GM23338 (cell line): ENCODE measurements at regions not wholly inside any gene's neighbourhood (a gene's known extent, or its start where the extent isn't known, plus 50 kb on each side); places are given as distances from the start of the nearest gene placed in this dataset.

Source experiments
- ATAC-seq: fragments of 200-7000 bp; cut with Tn5 transposase; 3 replicates; pipeline ENCODE4 v1.9.1; 2020
- DNase-seq: peaks from one replicate; pipeline ENCODE4 v3.0.0-alpha.2; 2015; ENCODE audit warnings: low spot score
- H2AFZ ChIP-seq: fragments of 200-600 bp; sonication (generic); 2 replicates; pipeline ENCODE4 v1.8.0; 2016; ENCODE audit warnings: antibody characterized with exemption, mild to moderate bottlenecking, moderate library complexity
- H3F3A ChIP-seq: fragments of 200-600 bp; sonication (generic); replicated peaks from 2 replicates; pipeline ENCODE4 v1.8.0; 2017; ENCODE audit warnings: antibody characterized with exemption, mixed run types, low read depth
- H3K27ac ChIP-seq: fragments of 200-600 bp; sonication (generic); 2 replicates; pipeline ENCODE4 v1.6.1; 2016; ENCODE audit warnings: low read depth
- H3K27me3 ChIP-seq: fragments of 200-600 bp; sonication (generic); 2 replicates; pipeline ENCODE4 v1.8.0; 2016; ENCODE audit warnings: mild to moderate bottlenecking, mixed run types, moderate library complexity; ENCODE audit not compliant: insufficient read depth
- H3K36me3 ChIP-seq: fragments of 200-600 bp; sonication (generic); 2 replicates; pipeline ENCODE4 v1.8.0; 2016; ENCODE audit warnings: mild to moderate bottlenecking; ENCODE audit not compliant: insufficient read depth
- H3K4me1 ChIP-seq: fragments of 200-600 bp; sonication (generic); 2 replicates; pipeline ENCODE4 v1.8.0; 2016; ENCODE audit warnings: mild to moderate bottlenecking, moderate library complexity; ENCODE audit not compliant: insufficient read depth
- H3K4me2 ChIP-seq: fragments of 200-600 bp; sonication (generic); 2 replicates; pipeline ENCODE4 v1.7.1; 2017; ENCODE audit warnings: mixed run types
- H3K4me3 ChIP-seq: fragments of 200-600 bp; sonication (generic); 2 replicates; pipeline ENCODE4 v1.6.1; 2016; ENCODE audit warnings: mixed run types
- H3K79me2 ChIP-seq: fragments of 200-600 bp; sonication (generic); replicated peaks from 2 replicates; pipeline ENCODE4 v1.8.0; 2017; ENCODE audit warnings: mild to moderate bottlenecking; ENCODE audit not compliant: insufficient read depth
- H3K9me2 ChIP-seq: fragments of 200-600 bp; sonication (generic); 2 replicates; pipeline ENCODE4 v1.8.0; 2017; ENCODE audit not compliant: insufficient read depth
- H4K20me1 ChIP-seq: fragments of 200-600 bp; sonication (generic); replicated peaks from 2 replicates; pipeline ENCODE4 v1.8.0; 2017; ENCODE audit warnings: mild to moderate bottlenecking; ENCODE audit not compliant: insufficient read depth
- H3K27ac Mint-ChIP-seq: 2 replicates; pipeline ENCODE4 v1.8.0; 2020; ENCODE audit warnings: inconsistent platforms, mild to moderate bottlenecking, moderate library complexity, mixed read lengths
- H3K27me3 Mint-ChIP-seq: 3 replicates; pipeline ENCODE4 v1.8.0; 2022; ENCODE audit warnings: low read depth, mild to moderate bottlenecking, moderate library complexity, mixed read lengths, inconsistent platforms; ENCODE audit not compliant: insufficient read depth, poor library complexity
- H3K36me3 Mint-ChIP-seq: 3 replicates; pipeline ENCODE4 v1.8.0; 2021; ENCODE audit warnings: low read depth, mild to moderate bottlenecking, inconsistent platforms, moderate library complexity, mixed read lengths
- H3K4me1 Mint-ChIP-seq: 3 replicates; pipeline ENCODE4 v1.8.0; 2020; ENCODE audit warnings: mild to moderate bottlenecking, inconsistent platforms, mixed read lengths
- H3K4me3 Mint-ChIP-seq: 3 replicates; pipeline ENCODE4 v1.8.0; 2021; ENCODE audit warnings: moderate library complexity, mild to moderate bottlenecking, inconsistent platforms, mixed read lengths
- H3K9me3 Mint-ChIP-seq: 3 replicates; pipeline ENCODE4 v1.8.0; 2020; ENCODE audit warnings: moderate library complexity, mild to moderate bottlenecking, inconsistent platforms, mixed read lengths
- CREB1 ChIP-seq: fragments of 250-450 bp; sonication (Bioruptor Pico); IDR thresholded peaks from 2 replicates; pipeline ENCODE4 v1.5.0; 2020; ENCODE audit warnings: low read depth, mild to moderate bottlenecking, moderate library complexity
- EZH2 ChIP-seq: fragments of 200-600 bp; sonication (generic); IDR thresholded peaks from one replicate; pipeline ENCODE4 v1.8.0; 2017; ENCODE audit warnings: antibody characterized with exemption, mild to moderate bottlenecking, low read depth; ENCODE audit not compliant: unreplicated experiment
- EZH2phosphoT487 ChIP-seq: fragments of 200-600 bp; sonication (generic); IDR thresholded peaks from one replicate; pipeline ENCODE4 v1.8.1; 2018; ENCODE audit warnings: antibody characterized with exemption; ENCODE audit not compliant: unreplicated experiment
- JUNB ChIP-seq: IDR thresholded peaks from one replicate; pipeline ENCODE4 v1.6.1; 2016; ENCODE audit warnings: antibody characterized with exemption; ENCODE audit not compliant: unreplicated experiment
- NANOG ChIP-seq: IDR thresholded peaks from 2 replicates; pipeline ENCODE4 v1.6.1; 2016; ENCODE audit warnings: antibody characterized with exemption, borderline replicate concordance
- STAT1 ChIP-seq: IDR thresholded peaks from one replicate; pipeline ENCODE4 v1.6.1; 2016; ENCODE audit warnings: antibody characterized with exemption; ENCODE audit not compliant: unreplicated experiment
- ZNF114 ChIP-seq: fragments of 250-450 bp; sonication (Bioruptor Pico); IDR thresholded peaks from 2 replicates; pipeline ENCODE4 v1.5.0; 2020; ENCODE audit warnings: mild to moderate bottlenecking, moderate library complexity
- ZNF331 ChIP-seq: fragments of 250-450 bp; sonication (Bioruptor Pico); IDR thresholded peaks from 2 replicates; pipeline ENCODE4 v1.5.0; 2020; ENCODE audit warnings: low read depth, mild to moderate bottlenecking, moderate library complexity
- TF ChIP-seq, protein P1 (sequence below): IDR thresholded peaks from 2 replicates; pipeline ENCODE4 v1.6.1; 2016; ENCODE audit warnings: antibody characterized with exemption
- TF ChIP-seq, protein P2 (sequence below): IDR thresholded peaks from one replicate; pipeline ENCODE4 v1.6.1; 2018; ENCODE audit warnings: antibody characterized with exemption; ENCODE audit not compliant: unreplicated experiment
- TF ChIP-seq, protein P3 (sequence below), 2 experiments: fragments of 200-600 bp in 1 of 2; sonication (generic) in 1 of 2; conservative IDR thresholded peaks; 2 replicates each; pipeline versions ENCODE4 v1.5.1 to v1.6.1; 2016 to 2017; ENCODE audit warnings: antibody characterized with exemption in 2 of 2, low read depth in 2 of 2, mild to moderate bottlenecking in 2 of 2, moderate library complexity in 1 of 2

DNA sequence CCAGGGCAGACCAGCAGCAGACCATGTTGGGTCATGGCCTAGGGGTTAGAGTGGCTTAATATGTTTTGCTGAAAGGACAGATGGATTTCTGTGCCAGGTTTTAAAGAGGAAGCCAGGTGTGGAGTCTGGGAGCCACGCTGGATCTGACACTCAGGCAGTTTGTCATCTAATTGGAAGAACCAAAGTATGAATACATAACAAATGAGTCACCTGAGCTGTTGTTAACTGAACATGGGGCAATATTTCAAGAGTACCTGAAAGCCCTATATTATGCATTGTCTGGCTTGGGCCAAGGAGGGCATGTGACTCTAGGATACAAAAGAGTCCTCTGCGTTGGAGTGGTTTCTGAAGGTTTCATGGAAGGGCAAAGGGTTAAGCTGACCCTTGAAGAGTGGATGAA, 70.6 kb downstream of the LMO4 start:
- Mint-ChIP-seq H3K27me3 (no peaks in the 10 kb centered on the region), H3K9me3 (no peaks in the 10 kb centered on the region), H3K4me3 (no peak overlapping the region), H3K36me3 (no peaks in the 10 kb centered on the region), H3K27ac (no peak overlapping the region), H3K4me1 (no peaks in the 10 kb centered on the region)
- Histone ChIP-seq H3K27ac (no peak overlapping the region), H3K9me2 (0 out of 2 replicates have a peak, but pooled peaks cover 5% of the 10 kb centered on the region), H3K4me3 (no peak overlapping the region), H3K36me3 (no peaks in the 10 kb centered on the region), H3K4me2 (no peak overlapping the region), H3K4me1 (no peaks in the 10 kb centered on the region), H3F3A (no peaks in the 10 kb centered on the region), H3K27me3 (no peaks in the 10 kb centered on the region), H3K79me2 (no peaks in the 10 kb centered on the region), H4K20me1 (no peaks in the 10 kb centered on the region), H2AFZ (no peak overlapping the region)
- ATAC-seq (no peak), DNase-seq (no peak)
- TF ChIP-seq, protein P1, sequence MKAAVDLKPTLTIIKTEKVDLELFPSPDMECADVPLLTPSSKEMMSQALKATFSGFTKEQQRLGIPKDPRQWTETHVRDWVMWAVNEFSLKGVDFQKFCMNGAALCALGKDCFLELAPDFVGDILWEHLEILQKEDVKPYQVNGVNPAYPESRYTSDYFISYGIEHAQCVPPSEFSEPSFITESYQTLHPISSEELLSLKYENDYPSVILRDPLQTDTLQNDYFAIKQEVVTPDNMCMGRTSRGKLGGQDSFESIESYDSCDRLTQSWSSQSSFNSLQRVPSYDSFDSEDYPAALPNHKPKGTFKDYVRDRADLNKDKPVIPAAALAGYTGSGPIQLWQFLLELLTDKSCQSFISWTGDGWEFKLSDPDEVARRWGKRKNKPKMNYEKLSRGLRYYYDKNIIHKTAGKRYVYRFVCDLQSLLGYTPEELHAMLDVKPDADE, result no peak
- no peak for TF ChIP-seq CREB1 (CRISPR knock-in tag)
- TF ChIP-seq EZH2, result no peak
- no peak for TF ChIP-seq JUNB

DNA sequence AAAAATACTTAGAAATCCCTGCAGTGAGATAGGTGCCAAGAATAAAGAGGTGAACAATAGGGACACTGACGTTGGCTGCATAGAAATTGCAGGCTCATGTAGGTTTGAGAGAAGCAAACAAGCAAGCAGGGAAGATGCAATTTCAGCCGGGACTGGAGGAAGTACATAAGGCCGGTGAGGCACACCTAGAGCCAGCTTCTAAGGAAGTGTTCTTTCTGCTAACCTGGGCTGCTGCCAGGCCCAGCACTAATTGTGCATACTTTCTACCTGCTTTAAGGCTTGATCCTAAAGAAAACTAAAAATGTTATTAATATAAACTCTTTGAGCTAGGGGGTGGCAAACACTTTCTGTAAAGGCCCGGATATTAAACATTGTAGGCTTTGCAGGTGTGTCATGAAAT, 71.0 kb downstream of the LMO4 start:
- no peaks in the 10 kb centered on the region for H4K20me1 ChIP-seq
- Mint-ChIP-seq H3K9me3 (no peaks in the 10 kb centered on the region), H3K4me1 (no peaks in the 10 kb centered on the region), H3K4me3 (no peak overlapping the region), H3K27ac (no peak overlapping the region), H3K27me3 (no peaks in the 10 kb centered on the region), H3K36me3 (no peaks in the 10 kb centered on the region)
- ATAC-seq (no peak), DNase-seq (no peak)
- H3K4me1 ChIP-seq, result no peaks in the 10 kb centered on the region
- H3K79me2 ChIP-seq, result no peaks in the 10 kb centered on the region
- 0 out of 2 replicates have a peak, but pooled peaks cover 5% of the 10 kb centered on the region for H3K9me2 ChIP-seq
- no peaks in the 10 kb centered on the region for H3F3A ChIP-seq
- no peak overlapping the region for H3K4me3 ChIP-seq
- no peak overlapping the region for H2AFZ ChIP-seq
- no peak overlapping the region for H3K4me2 ChIP-seq
- H3K27ac ChIP-seq, result no peak overlapping the region
- H3K27me3 ChIP-seq, result no peaks in the 10 kb centered on the region
- no peaks in the 10 kb centered on the region for H3K36me3 ChIP-seq
- TF ChIP-seq, protein P2, sequence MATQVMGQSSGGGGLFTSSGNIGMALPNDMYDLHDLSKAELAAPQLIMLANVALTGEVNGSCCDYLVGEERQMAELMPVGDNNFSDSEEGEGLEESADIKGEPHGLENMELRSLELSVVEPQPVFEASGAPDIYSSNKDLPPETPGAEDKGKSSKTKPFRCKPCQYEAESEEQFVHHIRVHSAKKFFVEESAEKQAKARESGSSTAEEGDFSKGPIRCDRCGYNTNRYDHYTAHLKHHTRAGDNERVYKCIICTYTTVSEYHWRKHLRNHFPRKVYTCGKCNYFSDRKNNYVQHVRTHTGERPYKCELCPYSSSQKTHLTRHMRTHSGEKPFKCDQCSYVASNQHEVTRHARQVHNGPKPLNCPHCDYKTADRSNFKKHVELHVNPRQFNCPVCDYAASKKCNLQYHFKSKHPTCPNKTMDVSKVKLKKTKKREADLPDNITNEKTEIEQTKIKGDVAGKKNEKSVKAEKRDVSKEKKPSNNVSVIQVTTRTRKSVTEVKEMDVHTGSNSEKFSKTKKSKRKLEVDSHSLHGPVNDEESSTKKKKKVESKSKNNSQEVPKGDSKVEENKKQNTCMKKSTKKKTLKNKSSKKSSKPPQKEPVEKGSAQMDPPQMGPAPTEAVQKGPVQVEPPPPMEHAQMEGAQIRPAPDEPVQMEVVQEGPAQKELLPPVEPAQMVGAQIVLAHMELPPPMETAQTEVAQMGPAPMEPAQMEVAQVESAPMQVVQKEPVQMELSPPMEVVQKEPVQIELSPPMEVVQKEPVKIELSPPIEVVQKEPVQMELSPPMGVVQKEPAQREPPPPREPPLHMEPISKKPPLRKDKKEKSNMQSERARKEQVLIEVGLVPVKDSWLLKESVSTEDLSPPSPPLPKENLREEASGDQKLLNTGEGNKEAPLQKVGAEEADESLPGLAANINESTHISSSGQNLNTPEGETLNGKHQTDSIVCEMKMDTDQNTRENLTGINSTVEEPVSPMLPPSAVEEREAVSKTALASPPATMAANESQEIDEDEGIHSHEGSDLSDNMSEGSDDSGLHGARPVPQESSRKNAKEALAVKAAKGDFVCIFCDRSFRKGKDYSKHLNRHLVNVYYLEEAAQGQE, result no peak
- TF ChIP-seq, protein P3, sequence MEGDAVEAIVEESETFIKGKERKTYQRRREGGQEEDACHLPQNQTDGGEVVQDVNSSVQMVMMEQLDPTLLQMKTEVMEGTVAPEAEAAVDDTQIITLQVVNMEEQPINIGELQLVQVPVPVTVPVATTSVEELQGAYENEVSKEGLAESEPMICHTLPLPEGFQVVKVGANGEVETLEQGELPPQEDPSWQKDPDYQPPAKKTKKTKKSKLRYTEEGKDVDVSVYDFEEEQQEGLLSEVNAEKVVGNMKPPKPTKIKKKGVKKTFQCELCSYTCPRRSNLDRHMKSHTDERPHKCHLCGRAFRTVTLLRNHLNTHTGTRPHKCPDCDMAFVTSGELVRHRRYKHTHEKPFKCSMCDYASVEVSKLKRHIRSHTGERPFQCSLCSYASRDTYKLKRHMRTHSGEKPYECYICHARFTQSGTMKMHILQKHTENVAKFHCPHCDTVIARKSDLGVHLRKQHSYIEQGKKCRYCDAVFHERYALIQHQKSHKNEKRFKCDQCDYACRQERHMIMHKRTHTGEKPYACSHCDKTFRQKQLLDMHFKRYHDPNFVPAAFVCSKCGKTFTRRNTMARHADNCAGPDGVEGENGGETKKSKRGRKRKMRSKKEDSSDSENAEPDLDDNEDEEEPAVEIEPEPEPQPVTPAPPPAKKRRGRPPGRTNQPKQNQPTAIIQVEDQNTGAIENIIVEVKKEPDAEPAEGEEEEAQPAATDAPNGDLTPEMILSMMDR (conservative IDR thresholded peaks at IDR 0.05; ENCODE audit: low read depth in 2 of 2), result no peak
- no peak for TF ChIP-seq CREB1 (CRISPR knock-in tag)
- TF ChIP-seq EZH2phosphoT487, result no peak
- TF ChIP-seq ZNF114 (CRISPR knock-in tag), result no peak
- no peak for TF ChIP-seq ZNF331 (CRISPR knock-in tag)
- no peak for TF ChIP-seq EZH2
- TF ChIP-seq, protein P1, result no peak
- TF ChIP-seq NANOG, result no peak
- no peak for TF ChIP-seq STAT1
